Ovary (tissue), 3 donors: ENCODE measurements at regions not wholly inside any gene's neighbourhood (a gene's known extent, or its start where the extent isn't known, plus 50 kb on each side); places are given as distances from the start of the nearest gene placed in this dataset.

Experiments used
- CTCF ChIP-seq, 3 donors: fragments of 450-650 bp in 2 of 3; fragments of 200-600 bp in 1 of 3; IDR thresholded peaks; one replicate each; pipeline versions ENCODE4 v1.5.1 to v1.8.0; 2016 to 2022; ENCODE audit warnings: antibody characterized with exemption in 3 of 3, mild to moderate bottlenecking in 1 of 3
- EP300 ChIP-seq: sonication (generic); formaldehyde crosslinking; IDR thresholded peaks from one replicate; pipeline ENCODE4 v1.6.1; 2017; ENCODE audit warnings: antibody characterized with exemption
- donor health status: DM: no; HTN: no; CAD: no.

DNA sequence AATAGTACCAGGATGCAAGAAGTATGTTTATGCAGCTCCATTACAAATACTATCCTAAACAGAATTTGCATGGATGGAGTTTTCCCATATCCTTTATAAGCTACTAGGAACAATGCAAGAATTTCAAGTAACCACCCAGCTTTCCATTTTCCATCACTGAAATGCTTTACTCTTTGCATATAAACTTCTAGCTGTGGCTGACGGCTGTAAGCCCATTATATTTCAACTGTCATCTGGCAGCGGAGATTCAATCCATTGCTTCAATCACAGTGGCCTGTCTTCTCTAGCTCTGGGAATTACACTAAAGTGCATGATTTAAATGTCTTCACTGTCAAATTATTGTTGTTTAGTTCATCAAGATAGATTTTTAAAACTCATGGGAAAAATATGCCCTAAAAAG lies 64.2 kb upstream of the PAM start:
- TF ChIP-seq EP300 (no peak), CTCF (IDR thresholded peaks at IDR 0.05) (no peak)
